Gastroesophageal sphincter (tissue), 3 donors: ENCODE measurements at regions not wholly inside any gene's neighbourhood (a gene's known extent, or its start where the extent isn't known, plus 50 kb on each side); places are given as distances from the start of the nearest gene placed in this dataset.

Experiments
- POLR2AphosphoS5 ChIP-seq: sonication (generic); formaldehyde crosslinking; IDR thresholded peaks from one replicate; pipeline ENCODE4 v1.6.1; 2017; ENCODE audit warnings: antibody characterized with exemption
- TF ChIP-seq, protein P1 (sequence below), 4 experiments: fragments of 200-600 bp in 2 of 4; fragments of 450-650 bp in 2 of 4; sonication (generic) in 1 of 4; IDR thresholded peaks; one replicate each; pipeline ENCODE4 v1.5.1; 2017 to 2019; ENCODE audit warnings: antibody characterized with exemption in 4 of 4, mild to moderate bottlenecking in 2 of 4, moderate library complexity in 2 of 4

DNA sequence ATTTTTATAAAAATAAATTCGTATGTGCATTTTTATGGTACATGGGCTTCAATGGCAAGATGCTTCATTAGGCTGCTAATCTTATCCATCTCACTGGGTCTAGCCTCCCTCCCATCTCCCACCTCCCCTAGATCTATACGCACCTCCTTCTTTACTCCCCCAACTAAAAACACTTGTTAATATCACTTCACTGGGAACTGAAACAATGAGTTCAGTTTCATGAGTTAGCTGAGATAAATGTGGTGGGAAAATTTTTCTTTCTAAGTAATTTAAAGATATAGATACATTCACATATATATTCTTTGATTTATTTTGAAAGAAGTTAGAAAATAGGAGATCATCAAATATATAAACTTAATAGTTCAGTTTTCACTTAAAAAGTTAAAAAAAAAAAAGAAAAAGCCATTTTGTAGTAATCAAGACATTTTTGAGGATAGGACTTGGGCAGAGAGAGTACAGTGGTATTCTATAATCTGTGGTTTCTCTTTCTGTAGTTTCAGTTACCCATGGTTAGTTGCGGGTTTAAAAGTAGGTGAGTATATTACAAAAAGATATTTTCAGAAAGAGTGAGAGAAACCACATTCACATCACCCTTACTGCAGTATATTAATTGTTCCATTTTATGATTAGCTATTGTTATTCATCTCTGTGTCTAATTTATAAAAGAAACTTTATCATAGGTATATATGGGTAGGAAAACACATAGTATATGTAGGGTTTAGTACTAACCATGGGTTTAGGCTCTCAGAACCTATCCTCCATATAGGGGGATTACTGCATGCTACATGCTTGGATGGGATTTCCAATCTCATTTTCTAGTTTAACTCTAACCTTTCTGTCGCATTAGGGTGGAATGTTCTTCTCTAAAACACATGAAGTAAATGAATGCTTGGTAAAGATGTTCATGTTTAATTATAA, 316.0 kb upstream of the CBLB start:
- TF ChIP-seq, protein P1, sequence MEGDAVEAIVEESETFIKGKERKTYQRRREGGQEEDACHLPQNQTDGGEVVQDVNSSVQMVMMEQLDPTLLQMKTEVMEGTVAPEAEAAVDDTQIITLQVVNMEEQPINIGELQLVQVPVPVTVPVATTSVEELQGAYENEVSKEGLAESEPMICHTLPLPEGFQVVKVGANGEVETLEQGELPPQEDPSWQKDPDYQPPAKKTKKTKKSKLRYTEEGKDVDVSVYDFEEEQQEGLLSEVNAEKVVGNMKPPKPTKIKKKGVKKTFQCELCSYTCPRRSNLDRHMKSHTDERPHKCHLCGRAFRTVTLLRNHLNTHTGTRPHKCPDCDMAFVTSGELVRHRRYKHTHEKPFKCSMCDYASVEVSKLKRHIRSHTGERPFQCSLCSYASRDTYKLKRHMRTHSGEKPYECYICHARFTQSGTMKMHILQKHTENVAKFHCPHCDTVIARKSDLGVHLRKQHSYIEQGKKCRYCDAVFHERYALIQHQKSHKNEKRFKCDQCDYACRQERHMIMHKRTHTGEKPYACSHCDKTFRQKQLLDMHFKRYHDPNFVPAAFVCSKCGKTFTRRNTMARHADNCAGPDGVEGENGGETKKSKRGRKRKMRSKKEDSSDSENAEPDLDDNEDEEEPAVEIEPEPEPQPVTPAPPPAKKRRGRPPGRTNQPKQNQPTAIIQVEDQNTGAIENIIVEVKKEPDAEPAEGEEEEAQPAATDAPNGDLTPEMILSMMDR (IDR thresholded peaks at IDR 0.05), result no peak
- TF ChIP-seq POLR2AphosphoS5, result no peak
